ENCODE measurements at regions not wholly inside any gene's neighbourhood (a gene's known extent, or its start where the extent isn't known, plus 50 kb on each side); places are given as distances from the start of the nearest gene placed in this dataset.

DNA sequence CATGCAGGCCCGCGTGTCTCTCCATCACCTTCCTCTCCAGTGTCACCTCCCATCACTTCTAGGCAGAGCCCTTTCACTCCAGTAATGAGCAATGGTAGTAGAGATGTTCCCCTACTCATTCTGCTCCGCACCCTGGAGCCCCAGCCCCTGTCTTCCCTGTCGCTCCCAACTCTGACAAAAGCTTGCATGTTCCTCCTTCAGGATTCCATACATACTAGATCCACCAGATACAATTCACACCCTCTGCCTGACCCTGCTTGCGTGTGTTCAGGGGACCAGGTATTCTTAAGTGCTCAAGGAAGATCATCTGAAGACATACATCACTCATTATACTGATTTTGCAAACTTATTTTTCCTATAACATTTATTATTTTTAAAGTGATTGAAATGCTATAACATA is 222.7 kb downstream of the SNX19 start:
- DNase-seq (ENCODE audit: low spot score): no peak
- CTCF ChIA-PET: interaction anchor here (1.1 kb wide), 1 partner anchor 168 kb away, joined by 3 read pairs; no protein-coding TSS in a partner anchor
- POLR2A ChIA-PET (ENCODE audit: low non-redundant PET): no interaction called here
- TF ChIP-seq, protein P1, sequence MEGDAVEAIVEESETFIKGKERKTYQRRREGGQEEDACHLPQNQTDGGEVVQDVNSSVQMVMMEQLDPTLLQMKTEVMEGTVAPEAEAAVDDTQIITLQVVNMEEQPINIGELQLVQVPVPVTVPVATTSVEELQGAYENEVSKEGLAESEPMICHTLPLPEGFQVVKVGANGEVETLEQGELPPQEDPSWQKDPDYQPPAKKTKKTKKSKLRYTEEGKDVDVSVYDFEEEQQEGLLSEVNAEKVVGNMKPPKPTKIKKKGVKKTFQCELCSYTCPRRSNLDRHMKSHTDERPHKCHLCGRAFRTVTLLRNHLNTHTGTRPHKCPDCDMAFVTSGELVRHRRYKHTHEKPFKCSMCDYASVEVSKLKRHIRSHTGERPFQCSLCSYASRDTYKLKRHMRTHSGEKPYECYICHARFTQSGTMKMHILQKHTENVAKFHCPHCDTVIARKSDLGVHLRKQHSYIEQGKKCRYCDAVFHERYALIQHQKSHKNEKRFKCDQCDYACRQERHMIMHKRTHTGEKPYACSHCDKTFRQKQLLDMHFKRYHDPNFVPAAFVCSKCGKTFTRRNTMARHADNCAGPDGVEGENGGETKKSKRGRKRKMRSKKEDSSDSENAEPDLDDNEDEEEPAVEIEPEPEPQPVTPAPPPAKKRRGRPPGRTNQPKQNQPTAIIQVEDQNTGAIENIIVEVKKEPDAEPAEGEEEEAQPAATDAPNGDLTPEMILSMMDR (conservative IDR thresholded peaks at IDR 0.05; ENCODE audit: low read depth): no peak
- no peak overlapping the region for H3K27ac ChIP-seq

DNA sequence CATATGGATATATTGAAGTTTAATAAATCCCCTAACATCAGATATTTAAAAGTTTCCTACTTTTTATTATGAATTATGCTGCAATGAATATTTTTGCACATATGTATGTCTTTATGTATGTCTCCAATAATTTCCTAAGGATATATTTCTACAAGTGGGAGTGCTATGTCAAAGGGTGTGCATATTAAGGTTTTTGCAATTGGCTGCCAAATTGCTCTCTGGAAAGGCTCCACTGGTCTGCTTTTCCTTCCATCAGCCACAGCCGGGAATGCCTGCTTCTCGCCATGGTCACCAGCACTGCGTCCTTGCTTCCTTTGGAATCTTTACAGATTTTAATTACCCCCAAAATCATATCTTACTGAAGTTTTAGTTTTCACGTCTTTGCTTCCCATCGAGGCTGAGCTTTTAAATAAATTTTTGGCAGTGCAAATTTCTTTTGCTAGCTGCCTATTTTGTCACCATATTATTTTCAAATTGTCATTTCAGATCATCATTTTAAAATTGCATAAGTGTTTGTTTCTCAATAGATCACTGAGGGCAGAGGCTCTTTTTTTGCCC is 221.7 kb downstream of the SNX19 start:
- CTCF ChIA-PET: interaction anchor here (1.1 kb wide), 1 partner anchor 167 kb away, joined by 3 read pairs; no protein-coding TSS in a partner anchor
- TF ChIP-seq, protein P1 (conservative IDR thresholded peaks at IDR 0.05; ENCODE audit: low read depth): no peak
- H3K27ac ChIP-seq: no peak overlapping the region
- POLR2A ChIA-PET (ENCODE audit: low non-redundant PET): no interaction called here
- no peak for DNase-seq (ENCODE audit: low spot score)

DNA sequence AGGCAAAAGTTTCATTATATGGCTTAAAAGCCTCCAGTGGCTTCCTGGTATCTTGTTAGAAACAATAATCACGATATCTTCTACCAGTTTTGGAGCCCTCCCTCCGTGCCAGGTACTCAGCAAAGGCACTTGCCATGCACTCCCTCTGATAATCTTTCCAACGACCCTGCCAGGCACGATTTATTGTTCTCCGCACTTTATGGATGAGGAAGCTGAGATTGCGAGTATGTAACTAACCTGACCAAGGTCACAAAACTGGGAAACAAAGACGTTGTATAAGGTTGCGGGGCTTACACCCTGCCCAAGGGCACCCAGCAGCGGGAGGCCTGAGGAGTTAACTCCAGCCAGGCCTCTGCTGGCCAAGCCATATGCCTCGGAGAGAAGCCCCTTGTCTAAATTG is 218.1 kb downstream of the SNX19 start:
- ChIA-PET POLR2A (ENCODE audit: low non-redundant PET) (no interaction called here), CTCF (no interaction called here)
- H3K27ac ChIP-seq: no peak overlapping the region
- TF ChIP-seq, protein P1 (conservative IDR thresholded peaks at IDR 0.05; ENCODE audit: low read depth): no peak
- DNase-seq (ENCODE audit: low spot score): no peak

DNA sequence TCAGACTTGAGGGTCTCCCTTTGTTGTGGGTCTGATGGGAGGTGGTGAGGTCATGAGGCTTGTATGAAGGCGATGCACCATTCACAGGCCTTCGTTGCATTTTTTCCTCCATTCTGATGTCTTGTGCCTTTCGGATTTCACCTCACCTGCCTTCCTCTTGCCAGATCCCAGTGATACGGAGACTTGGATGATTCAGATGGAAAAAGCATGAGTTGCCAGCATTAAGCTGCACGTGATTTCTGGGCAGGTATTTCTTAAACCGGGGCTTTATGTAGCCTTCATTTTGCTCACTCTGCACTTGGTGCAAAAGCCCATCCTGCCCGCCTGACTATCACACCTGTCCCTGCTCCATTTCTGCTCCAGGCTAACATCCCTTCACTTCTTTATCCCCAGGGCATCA is 216.7 kb downstream of the SNX19 start:
- CTCF ChIA-PET: no interaction called here
- H3K27ac ChIP-seq: no peak overlapping the region
- POLR2A ChIA-PET (ENCODE audit: low non-redundant PET): no interaction called here
- DNase-seq (ENCODE audit: low spot score): no peak
- TF ChIP-seq, protein P1 (conservative IDR thresholded peaks at IDR 0.05; ENCODE audit: low read depth): no peak

DNA sequence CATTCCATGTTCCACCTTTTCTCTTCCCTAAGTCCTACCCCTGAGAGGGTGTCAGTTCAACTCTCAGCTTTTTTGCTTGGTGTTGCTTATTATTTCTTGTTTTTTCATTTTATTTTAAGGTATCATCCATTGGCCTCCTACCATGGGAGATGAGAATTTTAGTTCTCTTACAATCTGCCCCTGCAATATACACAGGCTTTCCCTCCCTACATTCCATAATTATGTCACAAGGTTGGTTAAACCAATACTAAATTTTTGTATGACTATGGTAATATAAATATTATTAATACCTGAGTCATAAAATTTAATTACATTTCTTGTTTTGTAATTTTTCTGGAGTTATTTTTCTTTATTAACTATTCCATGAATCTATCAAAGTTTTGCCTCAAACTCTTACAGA is 216.2 kb downstream of the SNX19 start:
- ChIA-PET POLR2A (ENCODE audit: low non-redundant PET) (no interaction called here), CTCF (no interaction called here)
- no peak for DNase-seq (ENCODE audit: low spot score)

DNA sequence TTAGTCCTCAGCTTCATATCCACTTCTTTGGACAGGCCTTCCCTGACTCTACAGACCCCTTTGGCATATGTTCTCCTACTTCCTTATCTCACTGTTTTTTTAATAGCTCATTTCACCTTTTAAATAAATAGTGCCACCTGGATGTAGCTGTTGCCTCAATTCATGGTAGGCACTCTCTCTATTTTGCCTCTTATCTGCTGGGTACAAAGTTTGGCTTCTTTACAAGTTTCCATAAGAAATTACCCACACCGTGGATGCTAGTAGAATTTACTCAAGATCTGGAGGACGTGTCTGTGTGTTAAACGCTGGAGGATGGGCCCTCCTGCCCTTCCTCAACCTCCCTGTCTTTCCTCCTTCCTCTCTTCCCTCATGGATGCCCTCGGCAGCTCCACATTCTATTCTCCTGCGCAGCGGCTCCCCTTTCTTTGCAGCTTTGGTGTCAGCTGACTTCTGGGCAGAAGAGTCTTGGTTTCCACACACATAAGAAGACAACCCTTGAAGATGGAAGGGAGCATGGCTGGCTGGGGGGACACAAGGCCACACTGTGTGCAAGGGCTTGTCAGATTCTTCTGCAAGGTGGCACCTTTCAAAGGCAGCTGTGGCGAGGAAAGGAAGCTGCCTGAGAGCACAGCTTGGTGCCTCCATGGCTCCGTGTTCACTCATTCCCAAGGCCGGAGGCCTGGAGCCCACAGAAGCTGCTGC is 212.6 kb downstream of the SNX19 start:
- ChIA-PET POLR2A (ENCODE audit: low non-redundant PET) (no interaction called here), CTCF (interaction anchor here (0.6 kb wide), 1 partner anchor 38 kb away, joined by 3 read pairs; no protein-coding TSS in a partner anchor)
- TF ChIP-seq, protein P1 (conservative IDR thresholded peaks at IDR 0.05; ENCODE audit: low read depth): no peak
- H3K27ac ChIP-seq: no peak overlapping the region
- no peak for DNase-seq (ENCODE audit: low spot score)

More for the DNA sequence above, 216.2 kb downstream of the SNX19 start:
- H3K27ac ChIP-seq: no peak overlapping the region
- TF ChIP-seq, protein P1 (conservative IDR thresholded peaks at IDR 0.05; ENCODE audit: low read depth): no peak

Data from RWPE1 (cell line).